K562 (cell line): ENCODE measurements at regions not wholly inside any gene's neighbourhood (a gene's known extent, or its start where the extent isn't known, plus 50 kb on each side); places are given as distances from the start of the nearest gene placed in this dataset.

Experiments used
- ETV5 ChIP-seq: sonication (generic); formaldehyde crosslinking; IDR thresholded peaks from 2 replicates; pipeline ENCODE4 v1.4.0; 2020; ENCODE audit warnings: low read depth, mild to moderate bottlenecking, missing genetic modification reagents
- LCOR ChIP-seq: sonication (generic); formaldehyde crosslinking; IDR thresholded peaks from 2 replicates; pipeline ENCODE4 v1.8.0; 2022; ENCODE audit warnings: mild to moderate bottlenecking, missing genetic modification reagents
- MTF1 ChIP-seq: fragments of 250-450 bp; sonication (Bioruptor Pico); IDR thresholded peaks from 2 replicates; pipeline ENCODE4 v1.9.0; 2021; ENCODE audit warnings: moderate library complexity, mild to moderate bottlenecking, inconsistent platforms, borderline replicate concordance
- NCOA4 ChIP-seq: fragments of 450-650 bp; IDR thresholded peaks from 2 replicates; pipeline ENCODE4 v1.6.1; 2018; ENCODE audit warnings: mild to moderate bottlenecking; ENCODE audit not compliant: partially characterized antibody
- OTX1 ChIP-seq: fragments of 450-650 bp; formaldehyde crosslinking; IDR thresholded peaks from 2 replicates; pipeline ENCODE4 v1.4.0; 2022; ENCODE audit warnings: mild to moderate bottlenecking
- PHB2 ChIP-seq: fragments of 450-650 bp; IDR thresholded peaks from 2 replicates; pipeline ENCODE4 v1.6.1; 2017; ENCODE audit warnings: low read depth
- PPARD ChIP-seq: fragments of 250-450 bp; sonication (Bioruptor Pico); IDR thresholded peaks from 2 replicates; pipeline ENCODE4 v1.8.0; 2022; ENCODE audit warnings: inconsistent platforms, mild to moderate bottlenecking, moderate library complexity
- RFX1 ChIP-seq: fragments of 450-650 bp; IDR thresholded peaks from 2 replicates; pipeline ENCODE4 v1.6.1; 2016; ENCODE audit warnings: mild to moderate bottlenecking, moderate library complexity
- RNF2 ChIP-seq: sonication (generic); IDR thresholded peaks from 2 replicates; pipeline ENCODE4 v1.6.1; 2016
- TEAD4 ChIP-seq, 2 experiments: sonication (generic) in 1 of 2; formaldehyde crosslinking in 1 of 2; IDR thresholded peaks; 2 replicates each; pipeline versions ENCODE4 v1.6.1 to v1.8.0; 2012 to 2022; ENCODE audit warnings: borderline replicate concordance in 1 of 2, inconsistent platforms in 1 of 2, low read length in 1 of 2, mild to moderate bottlenecking in 1 of 2, missing genetic modification reagents in 1 of 2
- TFAM ChIP-seq: fragments of 250-450 bp; sonication (Bioruptor Pico); conservative IDR thresholded peaks from 2 replicates; pipeline ENCODE4 v1.5.0; 2021; ENCODE audit warnings: mild to moderate bottlenecking, moderate library complexity
- XRCC3 ChIP-seq: fragments of 450-650 bp; IDR thresholded peaks from 2 replicates; pipeline ENCODE4 v1.6.1; 2017; ENCODE audit warnings: mild to moderate bottlenecking, moderate library complexity
- ZNF134 ChIP-seq: fragments of 250-450 bp; sonication (Bioruptor Pico); conservative IDR thresholded peaks from 2 replicates; pipeline ENCODE4 v1.4.0; 2020
- ZNF217 ChIP-seq: sonication (generic); formaldehyde crosslinking; IDR thresholded peaks from 2 replicates; pipeline ENCODE4 v1.8.0; 2022; ENCODE audit warnings: mild to moderate bottlenecking, missing genetic modification reagents
- ZNF785 ChIP-seq: fragments of 250-450 bp; sonication (Bioruptor Pico); IDR thresholded peaks from 2 replicates; pipeline ENCODE4 v1.4.0; 2020; ENCODE audit warnings: mild to moderate bottlenecking
- ZSCAN32 ChIP-seq: fragments of 450-650 bp; formaldehyde crosslinking; IDR thresholded peaks from 2 replicates; pipeline ENCODE4 v1.4.0; 2020; ENCODE audit warnings: mild to moderate bottlenecking, moderate library complexity
- TF ChIP-seq, protein P1 (sequence below), 2 experiments: fragments of 450-650 bp; formaldehyde crosslinking in 1 of 2; IDR thresholded peaks; 2 replicates each; pipeline versions ENCODE4 v1.4.0 to v1.6.1; 2014 to 2020; ENCODE audit warnings: mild to moderate bottlenecking in 2 of 2, borderline replicate concordance in 1 of 2, low read depth in 1 of 2
- TF ChIP-seq, protein P2 (sequence below): fragments of 200-800 bp; sonication (Bioruptor generic); IDR thresholded peaks from 2 replicates; pipeline ENCODE4 v1.6.1; 2017; ENCODE audit warnings: missing genetic modification characterization, missing compliant biosample characterization
- TF ChIP-seq, protein P3 (sequence below): fragments of 250-450 bp; sonication (Bioruptor Pico); IDR thresholded peaks from 2 replicates; pipeline ENCODE4 v1.5.0; 2021

DNA sequence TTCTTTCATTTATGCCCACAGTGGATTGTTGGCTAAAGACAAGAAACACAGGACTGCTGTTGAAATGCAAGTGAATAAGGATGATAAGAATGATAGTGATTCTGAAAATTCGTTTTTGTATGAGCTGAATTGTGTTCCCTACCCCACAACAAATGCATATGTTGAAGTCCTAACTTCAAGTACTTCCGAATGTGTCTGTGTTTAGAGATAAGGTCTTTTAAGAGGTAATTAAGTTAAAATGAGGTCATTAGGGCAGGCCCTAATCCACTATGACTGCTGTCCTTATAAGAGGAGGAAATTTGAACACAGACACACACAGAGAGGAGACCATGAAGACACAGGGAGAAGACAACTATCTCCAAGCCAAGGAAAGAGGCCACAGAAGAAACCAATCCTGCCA is 126.6 kb upstream of the ACSL4 start (continued):
- TF ChIP-seq, protein P1, sequence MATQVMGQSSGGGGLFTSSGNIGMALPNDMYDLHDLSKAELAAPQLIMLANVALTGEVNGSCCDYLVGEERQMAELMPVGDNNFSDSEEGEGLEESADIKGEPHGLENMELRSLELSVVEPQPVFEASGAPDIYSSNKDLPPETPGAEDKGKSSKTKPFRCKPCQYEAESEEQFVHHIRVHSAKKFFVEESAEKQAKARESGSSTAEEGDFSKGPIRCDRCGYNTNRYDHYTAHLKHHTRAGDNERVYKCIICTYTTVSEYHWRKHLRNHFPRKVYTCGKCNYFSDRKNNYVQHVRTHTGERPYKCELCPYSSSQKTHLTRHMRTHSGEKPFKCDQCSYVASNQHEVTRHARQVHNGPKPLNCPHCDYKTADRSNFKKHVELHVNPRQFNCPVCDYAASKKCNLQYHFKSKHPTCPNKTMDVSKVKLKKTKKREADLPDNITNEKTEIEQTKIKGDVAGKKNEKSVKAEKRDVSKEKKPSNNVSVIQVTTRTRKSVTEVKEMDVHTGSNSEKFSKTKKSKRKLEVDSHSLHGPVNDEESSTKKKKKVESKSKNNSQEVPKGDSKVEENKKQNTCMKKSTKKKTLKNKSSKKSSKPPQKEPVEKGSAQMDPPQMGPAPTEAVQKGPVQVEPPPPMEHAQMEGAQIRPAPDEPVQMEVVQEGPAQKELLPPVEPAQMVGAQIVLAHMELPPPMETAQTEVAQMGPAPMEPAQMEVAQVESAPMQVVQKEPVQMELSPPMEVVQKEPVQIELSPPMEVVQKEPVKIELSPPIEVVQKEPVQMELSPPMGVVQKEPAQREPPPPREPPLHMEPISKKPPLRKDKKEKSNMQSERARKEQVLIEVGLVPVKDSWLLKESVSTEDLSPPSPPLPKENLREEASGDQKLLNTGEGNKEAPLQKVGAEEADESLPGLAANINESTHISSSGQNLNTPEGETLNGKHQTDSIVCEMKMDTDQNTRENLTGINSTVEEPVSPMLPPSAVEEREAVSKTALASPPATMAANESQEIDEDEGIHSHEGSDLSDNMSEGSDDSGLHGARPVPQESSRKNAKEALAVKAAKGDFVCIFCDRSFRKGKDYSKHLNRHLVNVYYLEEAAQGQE (IDR thresholded peaks at IDR 0.05; ENCODE audit: borderline replicate concordance) = no peak
- TF ChIP-seq, protein P1 (CRISPR knock-in tag; IDR thresholded peaks at IDR 0.05; ENCODE audit: low read depth) = no peak
- TF ChIP-seq TEAD4 (IDR thresholded peaks at IDR 0.05; ENCODE audit: low read length) (peak; percentile 88), TEAD4 (CRISPR knock-in tag; IDR thresholded peaks at IDR 0.05; ENCODE audit: borderline replicate concordance) (no peak), ZNF785 (CRISPR knock-in tag) (no peak), ZNF134 (CRISPR knock-in tag) (no peak), ZSCAN32 (CRISPR knock-in tag) (no peak), NCOA4 (no peak), MTF1 (CRISPR knock-in tag) (no peak), PPARD (CRISPR knock-in tag) (no peak), RNF2 (no peak), PHB2 (no peak), LCOR (CRISPR knock-in tag) (peak; percentile 61; the same call in 1 of the 2 replicates), RFX1 (no peak), ZNF217 (CRISPR knock-in tag) (no peak), OTX1 (no peak), XRCC3 (no peak), TFAM (CRISPR knock-in tag) (no peak), ETV5 (no peak)
- TF ChIP-seq, protein P2, sequence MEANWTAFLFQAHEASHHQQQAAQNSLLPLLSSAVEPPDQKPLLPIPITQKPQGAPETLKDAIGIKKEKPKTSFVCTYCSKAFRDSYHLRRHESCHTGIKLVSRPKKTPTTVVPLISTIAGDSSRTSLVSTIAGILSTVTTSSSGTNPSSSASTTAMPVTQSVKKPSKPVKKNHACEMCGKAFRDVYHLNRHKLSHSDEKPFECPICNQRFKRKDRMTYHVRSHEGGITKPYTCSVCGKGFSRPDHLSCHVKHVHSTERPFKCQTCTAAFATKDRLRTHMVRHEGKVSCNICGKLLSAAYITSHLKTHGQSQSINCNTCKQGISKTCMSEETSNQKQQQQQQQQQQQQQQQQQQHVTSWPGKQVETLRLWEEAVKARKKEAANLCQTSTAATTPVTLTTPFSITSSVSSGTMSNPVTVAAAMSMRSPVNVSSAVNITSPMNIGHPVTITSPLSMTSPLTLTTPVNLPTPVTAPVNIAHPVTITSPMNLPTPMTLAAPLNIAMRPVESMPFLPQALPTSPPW = no peak
- TF ChIP-seq, protein P3, sequence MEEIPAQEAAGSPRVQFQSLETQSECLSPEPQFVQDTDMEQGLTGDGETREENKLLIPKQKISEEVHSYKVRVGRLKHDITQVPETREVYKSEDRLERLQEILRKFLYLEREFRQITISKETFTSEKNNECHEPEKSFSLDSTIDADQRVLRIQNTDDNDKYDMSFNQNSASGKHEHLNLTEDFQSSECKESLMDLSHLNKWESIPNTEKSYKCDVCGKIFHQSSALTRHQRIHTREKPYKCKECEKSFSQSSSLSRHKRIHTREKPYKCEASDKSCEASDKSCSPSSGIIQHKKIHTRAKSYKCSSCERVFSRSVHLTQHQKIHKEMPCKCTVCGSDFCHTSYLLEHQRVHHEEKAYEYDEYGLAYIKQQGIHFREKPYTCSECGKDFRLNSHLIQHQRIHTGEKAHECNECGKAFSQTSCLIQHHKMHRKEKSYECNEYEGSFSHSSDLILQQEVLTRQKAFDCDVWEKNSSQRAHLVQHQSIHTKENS (CRISPR knock-in tag) = no peak
